Astrocyte (in vitro differentiated cells and primary cell): ENCODE measurements at regions not wholly inside any gene's neighbourhood (a gene's known extent, or its start where the extent isn't known, plus 50 kb on each side); places are given as distances from the start of the nearest gene placed in this dataset.

Experiments
- EZH2 ChIP-seq: IDR thresholded peaks from 2 replicates; pipeline ENCODE4 v1.6.1; 2012; ENCODE audit warnings: mild to moderate bottlenecking, low read length, inconsistent platforms; ENCODE audit not compliant: insufficient read depth
- TF ChIP-seq, protein P1 (sequence below): IDR thresholded peaks from 2 replicates; pipeline ENCODE4 v1.5.1; 2011; ENCODE audit warnings: low read depth, mild to moderate bottlenecking, inconsistent platforms, low read length, moderate library complexity; ENCODE audit not compliant: insufficient read depth

- TF ChIP-seq, protein P1, sequence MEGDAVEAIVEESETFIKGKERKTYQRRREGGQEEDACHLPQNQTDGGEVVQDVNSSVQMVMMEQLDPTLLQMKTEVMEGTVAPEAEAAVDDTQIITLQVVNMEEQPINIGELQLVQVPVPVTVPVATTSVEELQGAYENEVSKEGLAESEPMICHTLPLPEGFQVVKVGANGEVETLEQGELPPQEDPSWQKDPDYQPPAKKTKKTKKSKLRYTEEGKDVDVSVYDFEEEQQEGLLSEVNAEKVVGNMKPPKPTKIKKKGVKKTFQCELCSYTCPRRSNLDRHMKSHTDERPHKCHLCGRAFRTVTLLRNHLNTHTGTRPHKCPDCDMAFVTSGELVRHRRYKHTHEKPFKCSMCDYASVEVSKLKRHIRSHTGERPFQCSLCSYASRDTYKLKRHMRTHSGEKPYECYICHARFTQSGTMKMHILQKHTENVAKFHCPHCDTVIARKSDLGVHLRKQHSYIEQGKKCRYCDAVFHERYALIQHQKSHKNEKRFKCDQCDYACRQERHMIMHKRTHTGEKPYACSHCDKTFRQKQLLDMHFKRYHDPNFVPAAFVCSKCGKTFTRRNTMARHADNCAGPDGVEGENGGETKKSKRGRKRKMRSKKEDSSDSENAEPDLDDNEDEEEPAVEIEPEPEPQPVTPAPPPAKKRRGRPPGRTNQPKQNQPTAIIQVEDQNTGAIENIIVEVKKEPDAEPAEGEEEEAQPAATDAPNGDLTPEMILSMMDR = no peak
- TF ChIP-seq EZH2 = no peak
These were observed 84.3 kb upstream of the SPATA16 start for GRCh38 chr3:173225351-173225750.
